NCI-H1092 treated with DMSO at 0.1 percent for 48 hours (cell line): ENCODE measurements at regions not wholly inside any gene's neighbourhood (a gene's known extent, or its start where the extent isn't known, plus 50 kb on each side); places are given as distances from the start of the nearest gene placed in this dataset.

Source experiments
- DNase-seq: peaks from one replicate; lab custom pipeline; 2025; lab: John Stamatoyannopoulos, UW

DNA sequence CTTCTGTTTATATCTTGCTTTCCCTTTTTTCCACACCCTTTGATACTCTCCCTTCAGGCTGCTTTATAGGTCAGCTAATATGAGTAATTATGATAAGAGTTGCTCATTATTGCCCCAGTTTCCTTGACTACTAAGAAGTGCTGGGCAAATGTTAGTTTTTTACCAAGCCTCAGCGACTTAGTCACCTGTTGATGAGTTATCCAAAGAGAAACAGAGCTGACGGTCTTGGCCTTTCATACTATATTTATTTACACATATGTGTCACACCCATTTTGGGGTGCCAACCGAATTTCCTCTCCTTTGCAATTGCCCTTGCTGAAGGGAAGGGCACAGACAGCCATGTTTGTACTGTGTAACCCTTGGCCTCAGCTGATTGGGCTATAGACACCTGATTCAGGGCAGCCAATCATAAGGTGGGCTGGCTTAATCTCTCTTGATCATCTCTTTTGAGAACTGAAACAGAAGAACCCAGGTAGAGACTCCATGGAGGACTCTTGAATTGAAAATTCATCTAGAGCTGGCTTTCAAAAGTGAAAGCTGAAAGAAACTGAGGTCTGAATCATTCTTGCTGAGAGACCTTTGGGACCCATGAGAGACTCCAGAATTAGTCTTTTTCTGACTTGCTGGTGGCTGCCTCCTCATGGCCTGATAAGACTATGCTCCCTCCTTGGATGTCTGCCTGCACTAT, 111.7 kb upstream of the RPS6KA3 start:
- DNase-seq: peak; percentile 10

GRCh38 chrX:20374900-20375438, 108.3 kb upstream of the RPS6KA3 start:
- no peak for DNase-seq

DNA sequence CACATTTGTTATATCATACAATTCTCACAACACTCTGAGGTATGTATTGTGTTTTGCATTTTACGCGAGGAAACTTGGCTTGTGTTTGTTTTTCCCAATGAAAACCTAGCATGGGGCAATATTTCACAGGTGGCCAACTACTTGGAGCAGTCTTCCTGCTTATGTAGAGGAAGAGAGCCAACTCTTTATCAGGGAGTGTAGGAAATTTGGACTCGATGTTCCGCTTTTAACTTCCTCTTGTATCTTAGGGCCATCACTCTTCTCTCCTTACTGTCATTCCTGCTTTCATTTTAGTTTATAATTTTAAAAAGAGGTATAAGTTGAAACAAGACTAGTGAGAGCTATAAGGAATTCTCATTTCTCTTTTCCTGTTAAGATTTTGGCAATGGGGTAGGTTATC, 107.7 kb upstream of the RPS6KA3 start:
- no peak for DNase-seq

- DNase-seq: no peak
Observed at GRCh38 chrX:20373063-20373462, 106.4 kb upstream of the RPS6KA3 start.

GRCh38 chrX:20372533-20372932, 105.8 kb upstream of the RPS6KA3 start:
- no peak for DNase-seq

DNA sequence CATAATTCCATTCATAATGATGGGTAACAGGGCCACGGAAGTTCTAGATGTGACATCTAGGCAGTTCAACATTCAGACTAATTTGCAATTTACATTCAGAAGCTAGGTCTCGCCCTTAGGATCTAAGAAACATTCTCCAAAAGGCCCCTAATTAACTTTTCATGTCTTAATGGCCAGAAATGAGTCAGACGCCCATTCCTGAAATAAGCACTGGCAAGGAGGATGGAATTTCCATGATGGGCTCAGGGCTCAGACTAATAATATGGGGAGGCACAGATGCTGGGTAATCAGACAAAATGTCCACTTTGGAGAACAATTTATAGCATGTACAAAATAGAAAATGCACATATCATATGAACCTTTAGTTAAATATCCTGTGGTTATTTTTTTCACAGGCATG, 102.8 kb upstream of the RPS6KA3 start:
- DNase-seq: no peak

DNA sequence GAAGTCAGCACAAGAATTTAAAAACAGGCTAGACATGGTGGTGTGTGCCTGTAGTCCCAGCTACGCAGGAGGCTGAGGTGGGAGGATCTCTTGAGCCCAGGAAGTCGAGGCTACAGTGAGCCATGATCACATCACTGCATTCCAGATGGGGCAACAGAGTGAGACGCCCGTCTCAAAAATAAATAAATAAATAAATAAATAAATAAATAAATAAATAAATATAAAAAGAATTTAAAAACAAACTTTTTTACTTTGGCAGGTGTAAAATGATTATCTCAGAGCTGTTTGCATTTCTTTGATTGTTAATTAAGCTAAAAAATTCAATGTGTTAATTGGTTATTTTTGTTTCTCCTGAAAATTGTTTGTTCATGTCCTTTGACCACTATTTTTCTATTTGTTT, 97.5 kb upstream of the RPS6KA3 start:
- no peak for DNase-seq

DNA sequence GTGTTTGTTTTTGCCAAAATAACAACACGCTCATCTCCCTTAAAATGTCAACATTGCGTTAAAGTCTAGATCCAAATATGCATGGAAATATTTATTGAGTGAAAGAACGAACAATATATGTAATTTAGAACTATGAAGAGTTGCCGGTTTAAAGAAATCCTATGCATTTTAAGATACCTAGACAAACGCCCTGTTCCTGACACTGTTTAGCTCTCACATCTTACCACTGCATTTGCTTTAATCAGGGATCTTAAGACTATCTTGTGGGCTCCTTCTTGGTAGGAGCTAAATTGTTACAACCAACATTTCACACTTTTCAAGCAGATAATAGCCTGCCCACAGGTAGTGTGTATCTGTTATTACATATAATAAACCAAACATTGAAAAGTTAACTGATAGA, 96.6 kb upstream of the RPS6KA3 start:
- DNase-seq: no peak

- DNase-seq: peak; percentile 99
Observed at GRCh38 chrX:20362268-20363267, 95.9 kb upstream of the RPS6KA3 start.

GRCh38 chrX:20361890-20362262, 95.2 kb upstream of the RPS6KA3 start:
- peak; percentile 57 for DNase-seq

DNA sequence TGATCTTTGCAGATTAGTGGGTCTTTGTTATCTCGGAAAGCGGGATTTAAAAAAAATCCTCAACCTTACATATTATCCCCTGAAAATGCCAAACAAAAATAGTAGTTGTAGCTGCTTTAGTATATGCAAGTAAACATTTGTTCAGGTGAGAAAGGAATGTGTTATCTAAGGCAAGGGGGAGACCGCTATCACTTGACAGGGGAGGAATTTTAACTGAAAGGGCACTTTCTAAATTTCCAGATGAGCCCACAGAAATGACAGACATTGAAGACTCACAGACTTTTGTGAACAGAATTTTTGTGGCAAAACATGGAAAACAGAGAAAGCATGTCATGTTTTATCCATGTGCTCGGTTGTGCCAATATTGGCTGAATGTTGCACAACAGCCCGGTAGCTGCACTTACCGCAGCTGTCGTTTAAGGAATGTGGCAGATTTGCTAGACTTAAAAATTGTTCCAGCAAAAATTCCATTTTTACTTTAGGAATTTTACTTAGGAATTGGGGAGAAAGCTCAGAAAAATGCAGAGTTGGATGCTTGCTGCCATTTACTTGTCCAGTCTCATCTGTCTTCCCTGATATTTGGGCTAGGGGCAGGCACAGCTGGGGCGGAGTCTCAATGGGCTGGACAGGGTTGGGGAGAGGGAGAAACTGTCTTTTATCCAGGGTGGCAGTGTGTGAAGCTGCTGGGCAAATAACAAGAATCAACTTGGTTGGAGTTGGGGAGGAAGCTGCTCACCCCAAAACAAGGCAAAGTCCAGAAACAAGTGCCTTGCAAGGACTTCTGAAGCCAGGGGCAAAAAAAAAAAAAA, 94.6 kb upstream of the RPS6KA3 start:
- peak; percentile 39 for DNase-seq

DNA sequence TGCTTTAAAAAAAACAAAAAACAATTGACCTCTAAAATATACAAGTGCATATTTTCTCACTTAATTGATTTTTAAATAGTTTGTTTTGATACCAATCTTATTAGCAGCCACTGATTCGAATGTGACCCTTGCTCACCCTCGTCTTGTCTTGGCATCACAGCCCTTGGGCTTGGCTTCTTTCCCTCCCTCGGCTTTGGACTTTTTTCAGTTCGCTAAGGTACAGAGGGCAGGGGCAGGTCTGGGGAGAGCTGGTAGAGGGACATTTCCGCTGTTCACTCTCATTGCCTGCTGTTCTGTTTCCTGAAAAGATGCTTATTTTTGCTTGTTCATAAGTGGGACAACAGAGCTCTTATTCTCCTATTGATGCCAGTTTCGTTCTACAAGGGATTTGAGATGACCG, 88.5 kb upstream of the RPS6KA3 start:
- DNase-seq: no peak

DNA sequence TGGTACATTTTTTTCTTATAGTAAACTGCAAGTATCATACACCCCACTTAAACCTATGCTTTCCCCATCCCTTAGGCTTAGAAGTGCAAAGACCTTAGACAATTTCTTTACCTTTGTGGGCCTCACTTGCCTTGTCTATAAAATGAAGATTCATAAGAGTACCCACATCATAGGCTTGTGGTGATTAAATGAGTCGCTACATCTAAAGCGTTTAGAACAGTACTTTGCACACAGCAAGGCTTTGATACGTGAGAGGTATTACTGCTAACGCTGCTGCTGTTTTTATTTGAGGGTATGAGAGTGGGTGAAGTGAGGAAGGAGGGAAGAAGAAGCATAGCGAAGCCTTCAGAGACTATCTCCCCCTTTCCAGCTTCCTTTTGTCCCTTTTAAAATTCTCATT, 87.8 kb upstream of the RPS6KA3 start:
- DNase-seq: no peak

DNA sequence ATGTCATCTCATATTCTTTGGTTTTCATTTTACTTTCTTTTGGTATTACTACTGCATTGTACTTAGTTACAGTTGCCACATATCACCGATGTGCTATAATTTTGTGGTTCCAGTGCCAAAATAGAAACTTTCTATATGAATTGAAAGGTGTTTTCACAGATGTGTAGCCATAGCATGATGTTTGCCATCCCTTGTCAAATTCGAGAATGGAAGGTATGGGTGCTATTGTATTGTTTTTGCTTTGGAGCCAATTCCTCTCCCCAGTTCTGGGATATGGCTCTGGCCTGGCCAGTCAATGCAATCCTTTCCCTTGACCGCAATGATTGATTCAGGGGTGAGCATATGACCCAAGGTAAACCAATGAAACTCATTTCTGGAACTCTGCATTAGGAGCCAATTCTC, 86.2 kb upstream of the RPS6KA3 start:
- DNase-seq: no peak

DNA sequence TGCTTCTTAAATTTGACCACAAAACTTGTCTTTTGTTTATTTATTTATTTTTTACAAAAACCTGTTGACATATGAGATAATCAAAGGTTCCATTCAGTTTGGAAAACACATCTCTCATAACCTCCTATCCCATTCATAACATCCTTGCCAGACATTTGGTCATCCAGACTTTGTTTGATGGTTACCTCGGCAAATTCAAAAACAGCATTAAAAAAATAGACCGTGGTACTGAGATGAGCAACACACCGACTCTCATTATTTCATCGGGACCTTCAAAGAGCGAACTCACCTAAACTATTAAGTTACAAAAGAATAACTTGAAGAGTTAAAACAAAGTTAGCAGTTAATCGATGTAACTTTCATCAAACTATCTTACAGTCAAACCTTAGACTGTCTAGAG, 85.8 kb upstream of the RPS6KA3 start:
- no peak for DNase-seq

GRCh38 chrX:20350596-20350995, 83.9 kb upstream of the RPS6KA3 start:
- DNase-seq: no peak

DNA sequence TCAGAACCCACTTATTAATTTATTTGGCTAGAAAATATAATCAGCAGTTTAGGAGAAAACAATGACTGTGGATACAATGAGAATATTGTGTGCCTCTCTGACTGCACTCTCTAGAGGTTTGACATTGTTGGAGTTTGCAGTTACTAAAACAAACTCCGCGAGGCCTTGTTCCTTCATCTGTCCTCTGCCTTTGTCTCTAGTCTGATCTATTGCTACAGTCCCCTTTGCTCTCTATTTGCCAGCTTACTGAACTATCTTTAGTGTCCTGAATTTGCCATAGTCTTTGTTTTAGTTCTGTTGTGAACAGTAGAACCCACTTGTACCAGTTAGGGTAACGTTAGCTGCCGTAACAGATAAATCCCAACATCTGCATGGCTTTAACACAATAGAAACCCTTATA, 81.4 kb upstream of the RPS6KA3 start:
- DNase-seq: no peak

DNA sequence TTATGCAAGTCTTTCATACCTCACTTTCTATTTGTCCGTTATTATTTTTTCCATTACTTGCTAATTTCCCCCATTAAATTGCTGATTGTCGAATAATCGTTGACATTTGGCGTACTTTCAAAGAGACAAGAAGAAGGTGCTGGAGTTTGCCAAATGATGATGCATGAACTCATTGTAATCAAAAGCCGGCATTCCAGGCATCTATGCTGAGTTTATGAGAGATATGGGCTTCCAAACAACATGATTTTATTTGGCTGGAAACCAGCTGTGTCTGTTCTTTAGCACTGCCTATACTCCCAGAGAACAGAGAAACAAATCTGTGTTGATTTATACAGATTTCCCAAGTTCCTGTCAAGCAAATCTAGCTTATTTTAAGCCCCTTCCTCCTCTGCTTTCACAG, 80.8 kb upstream of the RPS6KA3 start:
- DNase-seq: no peak

DNA sequence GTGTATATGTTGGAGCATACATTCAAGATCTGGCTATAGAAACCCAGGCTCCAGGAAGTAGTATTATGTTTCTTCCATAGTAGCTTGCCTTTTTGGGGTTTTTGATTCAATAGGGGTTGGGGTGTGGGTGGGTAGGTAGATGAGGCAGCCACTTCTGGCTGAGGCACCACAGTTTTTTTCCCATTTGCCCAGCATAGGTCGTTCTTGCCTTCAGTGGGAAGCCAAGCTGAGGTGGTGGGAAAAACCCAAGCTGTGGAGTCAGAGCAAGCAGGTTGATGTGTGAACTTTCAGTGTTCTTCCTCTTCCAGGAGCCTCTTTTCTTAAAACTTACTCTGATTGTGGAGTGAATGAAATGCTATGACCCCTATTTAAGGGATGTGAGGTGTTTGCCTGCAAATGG, 67.0 kb upstream of the RPS6KA3 start:
- DNase-seq: no peak

GRCh38 chrX:20330545-20330944, 63.8 kb upstream of the RPS6KA3 start:
- DNase-seq: no peak

DNA sequence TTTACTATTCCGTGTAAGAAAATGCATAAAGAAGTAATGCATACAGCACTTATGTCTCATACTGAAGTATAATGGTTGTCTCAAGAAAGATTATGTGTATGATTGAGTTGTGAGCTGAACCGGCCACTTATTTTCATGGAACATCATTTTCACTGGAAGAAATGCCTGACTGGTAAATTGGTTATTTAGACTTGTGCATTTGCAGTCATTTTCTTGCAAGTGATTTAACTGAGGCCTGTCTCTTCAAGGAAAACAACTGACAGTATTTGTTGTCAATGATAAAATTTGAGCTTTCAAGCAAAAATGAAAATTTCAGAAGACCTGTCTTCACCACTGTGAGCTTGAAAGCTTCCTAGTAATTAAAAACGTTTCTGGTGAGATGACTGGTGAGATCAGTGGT, 62.7 kb upstream of the RPS6KA3 start:
- DNase-seq: no peak

- no peak for DNase-seq
Observed at GRCh38 chrX:20325786-20326388, 59.2 kb upstream of the RPS6KA3 start.
